ENCODE measurements at regions not wholly inside any gene's neighbourhood (a gene's known extent, or its start where the extent isn't known, plus 50 kb on each side); places are given as distances from the start of the nearest gene placed in this dataset.

- TF ChIP-seq POLR2AphosphoS5 (IDR thresholded peaks at IDR 0.05; ENCODE audit: low read depth) = no peak
- TF ChIP-seq GABPA (IDR thresholded peaks at IDR 0.05; ENCODE audit: low read depth) = no peak
- no peak for TF ChIP-seq SPI1 (IDR thresholded peaks at IDR 0.05; ENCODE audit: borderline replicate concordance, low read depth)
- no peak for TF ChIP-seq CTCF (IDR thresholded peaks at IDR 0.05; ENCODE audit: insufficient read depth, low read length)
- no peak for TF ChIP-seq REST (IDR thresholded peaks at IDR 0.05; ENCODE audit: insufficient replicate concordance, low read depth)
- H3K27ac ChIP-seq (replicated peaks) = no peak overlapping the region
- H3K4me3 ChIP-seq (replicated peaks; ENCODE audit: insufficient read depth, low read length) = no peak overlapping the region
- no peaks in the 10 kb centered on the region for H3K27me3 ChIP-seq (ENCODE audit: insufficient read depth, poor library complexity, severe bottlenecking)
- no peak for DNase-seq (ENCODE audit: low read depth in 1 of 2, low spot score in 1 of 2)
These were observed 81.8 kb upstream of the KIT start for GRCh38 chr4:54575919-54576318.

GRCh38 chr4:54581807-54582206 is 76.0 kb upstream of the KIT start:
- Histone ChIP-seq H3K27me3 (ENCODE audit: insufficient read depth, poor library complexity, severe bottlenecking) (no peaks in the 10 kb centered on the region), H3K27ac (replicated peaks) (no peak overlapping the region), H3K4me3 (replicated peaks; ENCODE audit: insufficient read depth, low read length) (no peak overlapping the region)
- DNase-seq (ENCODE audit: low read depth in 1 of 2, low spot score in 1 of 2) = no peak
- no peak for TF ChIP-seq GABPA (IDR thresholded peaks at IDR 0.05; ENCODE audit: low read depth)

GRCh38 chr4:54585321-54586000 is 72.3 kb upstream of the KIT start:
- Histone ChIP-seq H3K27me3 (ENCODE audit: insufficient read depth, poor library complexity, severe bottlenecking) (no peaks in the 10 kb centered on the region), H3K27ac (replicated peaks) (no peak overlapping the region), H3K4me3 (replicated peaks; ENCODE audit: insufficient read depth, low read length) (no peak overlapping the region)
- DNase-seq (ENCODE audit: low read depth in 1 of 2, low spot score in 1 of 2) = no peak
- no peak for TF ChIP-seq GABPA (IDR thresholded peaks at IDR 0.05; ENCODE audit: low read depth)
- no peak for TF ChIP-seq CTCF (IDR thresholded peaks at IDR 0.05; ENCODE audit: insufficient read depth, low read length)

- Histone ChIP-seq H3K27ac (replicated peaks) (no peak overlapping the region), H3K27me3 (ENCODE audit: insufficient read depth, poor library complexity, severe bottlenecking) (no peaks in the 10 kb centered on the region), H3K4me3 (replicated peaks; ENCODE audit: insufficient read depth, low read length) (no peak overlapping the region)
- DNase-seq (ENCODE audit: low read depth in 1 of 2, low spot score in 1 of 2) = no peak
- no peak for TF ChIP-seq POLR2AphosphoS5 (IDR thresholded peaks at IDR 0.05; ENCODE audit: low read depth)
These were observed 71.3 kb upstream of the KIT start for GRCh38 chr4:54586320-54586955.

GRCh38 chr4:54587107-54587891 is 70.5 kb upstream of the KIT start:
- Histone ChIP-seq H3K27ac (replicated peaks) (no peak overlapping the region), H3K27me3 (ENCODE audit: insufficient read depth, poor library complexity, severe bottlenecking) (no peaks in the 10 kb centered on the region), H3K4me3 (replicated peaks; ENCODE audit: insufficient read depth, low read length) (no peak overlapping the region)
- no peak for TF ChIP-seq REST (IDR thresholded peaks at IDR 0.05; ENCODE audit: insufficient replicate concordance, low read depth)
- TF ChIP-seq CTCF (IDR thresholded peaks at IDR 0.05; ENCODE audit: insufficient read depth, low read length) = no peak
- no peak for TF ChIP-seq POLR2AphosphoS5 (IDR thresholded peaks at IDR 0.05; ENCODE audit: low read depth)
- TF ChIP-seq GABPA (IDR thresholded peaks at IDR 0.05; ENCODE audit: low read depth) = no peak
- TF ChIP-seq SPI1 (IDR thresholded peaks at IDR 0.05; ENCODE audit: borderline replicate concordance, low read depth) = no peak
- no peak for DNase-seq (ENCODE audit: low read depth in 1 of 2, low spot score in 1 of 2)

All from HL-60 (cell line).